ENCODE measurements at regions not wholly inside any gene's neighbourhood (a gene's known extent, or its start where the extent isn't known, plus 50 kb on each side); places are given as distances from the start of the nearest gene placed in this dataset.

DNA sequence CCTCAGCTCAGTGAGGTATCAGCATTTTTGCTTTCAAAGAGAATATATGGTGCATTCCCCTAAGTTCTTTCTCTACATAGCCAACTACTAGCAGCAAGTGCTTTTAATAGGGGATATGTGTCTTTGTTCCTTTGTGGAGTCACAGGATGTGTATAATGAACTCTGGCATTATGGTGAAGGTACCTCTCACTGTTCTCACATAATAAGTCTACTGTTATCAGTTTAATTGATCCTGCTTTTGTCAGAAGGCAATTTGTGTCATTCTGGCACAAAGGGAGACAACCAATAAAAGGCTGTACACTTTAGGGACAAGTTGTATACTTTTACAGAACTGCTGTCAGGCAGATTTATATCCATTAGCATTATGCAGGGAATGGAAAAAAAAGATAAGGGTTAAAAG lies 531.4 kb upstream of the RIOK2 start:
- TF ChIP-seq, protein P1, sequence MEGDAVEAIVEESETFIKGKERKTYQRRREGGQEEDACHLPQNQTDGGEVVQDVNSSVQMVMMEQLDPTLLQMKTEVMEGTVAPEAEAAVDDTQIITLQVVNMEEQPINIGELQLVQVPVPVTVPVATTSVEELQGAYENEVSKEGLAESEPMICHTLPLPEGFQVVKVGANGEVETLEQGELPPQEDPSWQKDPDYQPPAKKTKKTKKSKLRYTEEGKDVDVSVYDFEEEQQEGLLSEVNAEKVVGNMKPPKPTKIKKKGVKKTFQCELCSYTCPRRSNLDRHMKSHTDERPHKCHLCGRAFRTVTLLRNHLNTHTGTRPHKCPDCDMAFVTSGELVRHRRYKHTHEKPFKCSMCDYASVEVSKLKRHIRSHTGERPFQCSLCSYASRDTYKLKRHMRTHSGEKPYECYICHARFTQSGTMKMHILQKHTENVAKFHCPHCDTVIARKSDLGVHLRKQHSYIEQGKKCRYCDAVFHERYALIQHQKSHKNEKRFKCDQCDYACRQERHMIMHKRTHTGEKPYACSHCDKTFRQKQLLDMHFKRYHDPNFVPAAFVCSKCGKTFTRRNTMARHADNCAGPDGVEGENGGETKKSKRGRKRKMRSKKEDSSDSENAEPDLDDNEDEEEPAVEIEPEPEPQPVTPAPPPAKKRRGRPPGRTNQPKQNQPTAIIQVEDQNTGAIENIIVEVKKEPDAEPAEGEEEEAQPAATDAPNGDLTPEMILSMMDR (IDR thresholded peaks at IDR 0.05; ENCODE audit: insufficient read depth, low read depth, low read length), result no peak
- TF ChIP-seq EZH2 (IDR thresholded peaks at IDR 0.05; ENCODE audit: insufficient read depth, low read length), result no peak
